ENCODE measurements at regions not wholly inside any gene's neighbourhood (a gene's known extent, or its start where the extent isn't known, plus 50 kb on each side); places are given as distances from the start of the nearest gene placed in this dataset.

GRCh38 chr2:103880081-103880834 lies 973.7 kb upstream of the POU3F3 start:
- no peak for TF ChIP-seq CTCF (IDR thresholded peaks at IDR 0.05)
- Mint-ChIP-seq H3K27me3 (ENCODE audit: low read depth in 2 of 2) (no peaks in the 10 kb centered on the region), H3K9me3 (peaks cover 2 to 5% of the 10 kb centered on the region in 2 donors)

GRCh38 chr2:103887625-103888024 lies 966.3 kb upstream of the POU3F3 start:
- TF ChIP-seq CTCF (IDR thresholded peaks at IDR 0.05): no peak
- H3K27me3 ChIP-seq (ENCODE audit: control insufficient read depth, insufficient read depth, low read length): no peaks in the 10 kb centered on the region
- WGBS (ENCODE audit: insufficient coverage): 100% methylated on average over 1 of the region's 1 CpG
- H3K9me3 ChIP-seq (ENCODE audit: control insufficient read depth, insufficient read depth, low read length): peaks cover 2% of the 10 kb centered on the region
- Mint-ChIP-seq H3K4me1 (no peaks in the 10 kb centered on the region), H3K4me3 (no peak overlapping the region), H3K27me3 (ENCODE audit: low read depth in 2 of 2) (no peaks in the 10 kb centered on the region), H3K36me3 (no peaks in the 10 kb centered on the region), H3K9me3 (peaks cover 13 to 16% of the 10 kb centered on the region in 2 donors), H3K27ac (no peak overlapping the region)
- no peak overlapping the region for H3K27ac ChIP-seq (ENCODE audit: low read length)
- ATAC-seq: no peak
- H3K4me3 ChIP-seq (ENCODE audit: low read length): no peak overlapping the region
- H3K36me3 ChIP-seq (ENCODE audit: control insufficient read depth, insufficient read depth, low read length): no peaks in the 10 kb centered on the region
- DNase-seq: no peak
- intact Hi-C loops (cut with micrococcal nuclease): no loop called here
- no peaks in the 10 kb centered on the region for H3K4me1 ChIP-seq (ENCODE audit: control insufficient read depth, insufficient read depth, low read length)

More at GRCh38 chr2:103880081-103880834, 973.7 kb upstream of the POU3F3 start:
- H3K9me3 ChIP-seq (ENCODE audit: control insufficient read depth, insufficient read depth, low read length): peaks cover 2% of the 10 kb centered on the region
- ATAC-seq: no peak
- H3K36me3 ChIP-seq (ENCODE audit: control insufficient read depth, insufficient read depth, low read length): no peaks in the 10 kb centered on the region
- no peak for DNase-seq
- H3K4me3 Mint-ChIP-seq: no peak overlapping the region
- intact Hi-C loops (cut with micrococcal nuclease): no loop called here
- H3K4me1 ChIP-seq (ENCODE audit: control insufficient read depth, insufficient read depth, low read length): no peaks in the 10 kb centered on the region
- no peak overlapping the region for H3K27ac Mint-ChIP-seq
- no peaks in the 10 kb centered on the region for H3K27me3 ChIP-seq (ENCODE audit: control insufficient read depth, insufficient read depth, low read length)
- no peaks in the 10 kb centered on the region for H3K4me1 Mint-ChIP-seq
- no peak overlapping the region for H3K27ac ChIP-seq (ENCODE audit: low read length)
- WGBS (ENCODE audit: insufficient coverage): 88% methylated on average over 2 of the region's 4 CpGs
- no peak overlapping the region for H3K4me3 ChIP-seq (ENCODE audit: low read length)
- no peaks in the 10 kb centered on the region for H3K36me3 Mint-ChIP-seq

GRCh38 chr2:103896182-103896581 lies 957.7 kb upstream of the POU3F3 start:
- Histone ChIP-seq H3K27me3 (ENCODE audit: control insufficient read depth, insufficient read depth, low read length) (no peaks in the 10 kb centered on the region), H3K27ac (ENCODE audit: low read length) (no peak overlapping the region), H3K36me3 (ENCODE audit: control insufficient read depth, insufficient read depth, low read length) (no peaks in the 10 kb centered on the region), H3K4me3 (ENCODE audit: low read length) (no peak overlapping the region), H3K9me3 (ENCODE audit: control insufficient read depth, insufficient read depth, low read length) (no peaks in the 10 kb centered on the region), H3K4me1 (ENCODE audit: control insufficient read depth, insufficient read depth, low read length) (no peaks in the 10 kb centered on the region)
- Mint-ChIP-seq H3K27me3 (ENCODE audit: low read depth in 2 of 2) (no peaks in the 10 kb centered on the region), H3K4me3 (no peak overlapping the region), H3K36me3 (no peaks in the 10 kb centered on the region), H3K9me3 (peaks cover 9 to 10% of the 10 kb centered on the region in 2 donors), H3K27ac (no peak overlapping the region), H3K4me1 (no peaks in the 10 kb centered on the region)
- whole genome bisulfite sequencing (ENCODE audit: insufficient coverage): 73% methylated on average over 1 of the region's 1 CpG
- no peak for TF ChIP-seq CTCF (IDR thresholded peaks at IDR 0.05)
- DNase-seq (no peak), ATAC-seq (no peak)
- intact Hi-C loops (cut with micrococcal nuclease): no loop called here

GRCh38 chr2:103898561-103898960 lies 955.4 kb upstream of the POU3F3 start:
- H3K27ac ChIP-seq (ENCODE audit: low read length): no peak overlapping the region
- TF ChIP-seq CTCF (IDR thresholded peaks at IDR 0.05): no peak
- WGBS (ENCODE audit: insufficient coverage): 94% methylated on average over 3 of the region's 3 CpGs
- Mint-ChIP-seq H3K9me3 (peaks cover 12 to 19% of the 10 kb centered on the region in 2 donors), H3K27me3 (ENCODE audit: low read depth in 2 of 2) (no peaks in the 10 kb centered on the region), H3K4me3 (no peak overlapping the region), H3K4me1 (no peaks in the 10 kb centered on the region), H3K36me3 (no peaks in the 10 kb centered on the region), H3K27ac (no peak overlapping the region)
- DNase-seq (no peak), ATAC-seq (no peak)
- H3K27me3 ChIP-seq (ENCODE audit: control insufficient read depth, insufficient read depth, low read length): no peaks in the 10 kb centered on the region
- no peaks in the 10 kb centered on the region for H3K36me3 ChIP-seq (ENCODE audit: control insufficient read depth, insufficient read depth, low read length)
- no peaks in the 10 kb centered on the region for H3K4me1 ChIP-seq (ENCODE audit: control insufficient read depth, insufficient read depth, low read length)
- intact Hi-C loops (cut with micrococcal nuclease): no loop called here
- no peaks in the 10 kb centered on the region for H3K9me3 ChIP-seq (ENCODE audit: control insufficient read depth, insufficient read depth, low read length)
- no peak overlapping the region for H3K4me3 ChIP-seq (ENCODE audit: low read length)

Data from natural killer cell (primary cell).